CD14-positive monocyte (primary cell): ENCODE measurements at regions not wholly inside any gene's neighbourhood (a gene's known extent, or its start where the extent isn't known, plus 50 kb on each side); places are given as distances from the start of the nearest gene placed in this dataset.

Experiments used
- DNase-seq, 3 donors: peaks; one replicate each; pipeline ENCODE4 v3.0.0-alpha.2; 2011 to 2022
- H2AFZ ChIP-seq: 2 replicates; pipeline ENCODE4 v1.6.0; 2012; ENCODE audit warnings: mild to moderate bottlenecking, low read depth, low read length, inconsistent platforms; ENCODE audit not compliant: insufficient read depth, poor library complexity, severe bottlenecking
- H3K27ac ChIP-seq, 2 donors: 1 replicate in 1 of 2; 2 replicates in 1 of 2; pipeline ENCODE4 v1.5.1; 2012 to 2013; ENCODE audit warnings: low read length in 2 of 2, control low read depth in 1 of 2, inconsistent platforms in 1 of 2, low read depth in 1 of 2, mild to moderate bottlenecking in 1 of 2
- H3K27me3 ChIP-seq, 2 donors: one replicate each; pipeline versions ENCODE4 v1.6.0 to v1.6.1; 2011 to 2013; ENCODE audit warnings: low read length in 2 of 2; ENCODE audit not compliant: control insufficient read depth in 2 of 2, insufficient read depth in 2 of 2
- H3K36me3 ChIP-seq, 2 donors: replicated peaks in 1 of 2; 1 replicate in 1 of 2; 2 replicates in 1 of 2; pipeline versions ENCODE4 v1.5.1 to v1.6.1; 2012 to 2013; ENCODE audit warnings: low read length in 2 of 2, control low read depth in 1 of 2, inconsistent platforms in 1 of 2, mild to moderate bottlenecking in 1 of 2; ENCODE audit not compliant: insufficient read depth in 2 of 2, control insufficient read depth in 1 of 2
- H3K4me1 ChIP-seq, 2 donors: 1 replicate in 1 of 2; 2 replicates in 1 of 2; pipeline versions ENCODE4 v1.5.1 to v1.6.1; 2012 to 2013; ENCODE audit warnings: low read length in 2 of 2, control low read depth in 1 of 2, inconsistent platforms in 1 of 2, mild to moderate bottlenecking in 1 of 2, moderate library complexity in 1 of 2; ENCODE audit not compliant: insufficient read depth in 2 of 2, control insufficient read depth in 1 of 2
- H3K4me2 ChIP-seq: replicated peaks from 2 replicates; pipeline ENCODE3; 2012; ENCODE audit warnings: low read length, moderate library complexity, mild to moderate bottlenecking; ENCODE audit not compliant: poor library complexity, severe bottlenecking; ENCODE audit errors: extremely low read depth
- H3K4me3 ChIP-seq, 3 experiments: fragments of 200-600 bp in 1 of 3; sonication (generic) in 1 of 3; replicated peaks in 1 of 3; 1 replicate in 2 of 3; 2 replicates in 1 of 3; pipeline ENCODE4 v1.5.1; 2011 to 2013; ENCODE audit warnings: low read length in 3 of 3, mild to moderate bottlenecking in 3 of 3, control low read depth in 2 of 3, low read depth in 2 of 3, inconsistent platforms in 1 of 3, moderate library complexity in 1 of 3
- H3K79me2 ChIP-seq: 2 replicates; pipeline ENCODE4 v1.6.0; 2012; ENCODE audit warnings: mild to moderate bottlenecking, control low read depth, inconsistent platforms, low read length, moderate library complexity; ENCODE audit not compliant: insufficient read depth
- H3K9ac ChIP-seq: 2 replicates; pipeline ENCODE4 v1.6.0; 2017; ENCODE audit warnings: low read length, mild to moderate bottlenecking; ENCODE audit not compliant: insufficient read depth, poor library complexity, severe bottlenecking
- H3K9me3 ChIP-seq, 2 donors: replicated peaks in 1 of 2; 1 replicate in 1 of 2; 2 replicates in 1 of 2; pipeline versions ENCODE4 v1.5.1 to v1.6.1; 2012 to 2013; ENCODE audit warnings: low read length in 2 of 2, control low read depth in 1 of 2; ENCODE audit not compliant: control insufficient read depth in 1 of 2, insufficient read depth in 1 of 2
- H4K20me1 ChIP-seq: 2 replicates; pipeline ENCODE4 v1.6.0; 2012; ENCODE audit warnings: mild to moderate bottlenecking, low read length, control low read depth, moderate library complexity; ENCODE audit not compliant: insufficient read depth
- H3K27ac Mint-ChIP-seq, 7 donors: one replicate each; pipeline ENCODE4 v1.8.0; 2020; ENCODE audit warnings: mild to moderate bottlenecking in 7 of 7, mixed read lengths in 7 of 7, moderate library complexity in 6 of 7, inconsistent platforms in 2 of 7
- H3K27me3 Mint-ChIP-seq, 3 donors: one replicate each; pipeline ENCODE4 v1.8.0; 2021 to 2022; ENCODE audit warnings: low read depth in 3 of 3, mild to moderate bottlenecking in 3 of 3, mixed read lengths in 3 of 3, moderate library complexity in 3 of 3, inconsistent platforms in 1 of 3
- H3K36me3 Mint-ChIP-seq, 2 donors: one replicate each; pipeline ENCODE4 v1.8.0; 2020; ENCODE audit warnings: mixed read lengths in 2 of 2, inconsistent platforms in 1 of 2, mild to moderate bottlenecking in 1 of 2
- H3K4me1 Mint-ChIP-seq: one replicate; pipeline ENCODE4 v1.8.0; 2020; ENCODE audit warnings: mild to moderate bottlenecking, mixed read lengths
- H3K4me3 Mint-ChIP-seq, 2 donors: one replicate each; pipeline ENCODE4 v1.8.0; 2020; ENCODE audit warnings: mild to moderate bottlenecking in 2 of 2, mixed read lengths in 2 of 2, moderate library complexity in 1 of 2
- H3K9me3 Mint-ChIP-seq, 7 donors: one replicate each; pipeline ENCODE4 v1.8.0; 2020 to 2022; ENCODE audit warnings: mixed read lengths in 7 of 7, mild to moderate bottlenecking in 6 of 7, moderate library complexity in 6 of 7, inconsistent platforms in 2 of 7
- CTCF ChIP-seq: fragments of 200-600 bp; IDR thresholded peaks from one replicate; pipeline ENCODE4 v1.8.0; 2022; ENCODE audit warnings: antibody characterized with exemption, mild to moderate bottlenecking
- WGBS: methylation state at CpG from one replicate; pipeline ENCODE4 v1.1.5; 2013; ENCODE audit warnings: missing lambda C conversion rate; ENCODE audit not compliant: insufficient coverage; 5-methylcytosine and 5-hydroxymethylcytosine counted together
- intact Hi-C, 2 donors: fragments of 100-400 bp; cut with micrococcal nuclease; formaldehyde crosslinking; loops; one replicate each; pipeline versions ENCODE4 v1.15.0 to v1.15.1; 2023

GRCh38 chr22:47388331-47388730 is 625.9 kb downstream of the TBC1D22A start:
- intact Hi-C loops, result no loop called here
- TF ChIP-seq CTCF, result no peak
- H3K36me3 ChIP-seq, result no peaks in the 10 kb centered on the region
- no peaks in the 10 kb centered on the region for H3K36me3 Mint-ChIP-seq
- H3K4me3 Mint-ChIP-seq, result no peak overlapping the region
- WGBS, result no CpG with 5 or more reads among the region's 7 CpGs
- H3K4me3 ChIP-seq, result no peak overlapping the region
- H3K79me2 ChIP-seq, result no peaks in the 10 kb centered on the region
- H4K20me1 ChIP-seq, result no peaks in the 10 kb centered on the region
- H3K27me3 Mint-ChIP-seq, result peaks cover 0 to 5% (median 0%) of the 10 kb centered on the region in 3 donors
- H3K27ac ChIP-seq, result no peak overlapping the region
- no peak overlapping the region for H3K4me2 ChIP-seq
- peaks cover 0 to 1% (median 0%) of the 10 kb centered on the region in 7 donors for H3K9me3 Mint-ChIP-seq
- no peak overlapping the region for H3K9ac ChIP-seq
- no peaks in the 10 kb centered on the region for H3K4me1 ChIP-seq
- no peaks in the 10 kb centered on the region for H3K4me1 Mint-ChIP-seq
- H3K27ac Mint-ChIP-seq, result no peak overlapping the region
- no peak for DNase-seq
- H3K27me3 ChIP-seq, result no peaks in the 10 kb centered on the region
- H2AFZ ChIP-seq, result no peak overlapping the region
- H3K9me3 ChIP-seq, result no peaks in the 10 kb centered on the region

- H3K4me3 Mint-ChIP-seq, result no peak overlapping the region
- H3K27ac Mint-ChIP-seq, result no peak overlapping the region
- H3K36me3 ChIP-seq, result no peaks in the 10 kb centered on the region
- no peak overlapping the region for H3K9ac ChIP-seq
- H3K9me3 Mint-ChIP-seq, result peaks cover 0 to 3% (median 0%) of the 10 kb centered on the region in 7 donors
- no peaks in the 10 kb centered on the region for H3K79me2 ChIP-seq
- H3K36me3 Mint-ChIP-seq, result no peaks in the 10 kb centered on the region
- no peak overlapping the region for H3K27ac ChIP-seq
- DNase-seq, result no peak
- WGBS, result 85% methylated on average over 18 of the region's 20 CpGs
- H3K4me1 Mint-ChIP-seq, result no peaks in the 10 kb centered on the region
- no peak overlapping the region for H3K4me2 ChIP-seq
- H4K20me1 ChIP-seq, result no peaks in the 10 kb centered on the region
- H2AFZ ChIP-seq, result no peak overlapping the region
- H3K27me3 ChIP-seq, result no peaks in the 10 kb centered on the region
- H3K4me1 ChIP-seq, result no peaks in the 10 kb centered on the region
- H3K27me3 Mint-ChIP-seq, result peaks cover 0 to 8% (median 2%) of the 10 kb centered on the region in 3 donors
- no peak for TF ChIP-seq CTCF
- H3K4me3 ChIP-seq, result no peak overlapping the region
- intact Hi-C loops, result no loop called here
- H3K9me3 ChIP-seq, result no peaks in the 10 kb centered on the region
Observed at GRCh38 chr22:47386812-47387510, 624.5 kb downstream of the TBC1D22A start.
